Heart left ventricle (tissue), 13 donors: ENCODE measurements at regions not wholly inside any gene's neighbourhood (a gene's known extent, or its start where the extent isn't known, plus 50 kb on each side); places are given as distances from the start of the nearest gene placed in this dataset.

Experiments used
- POLR2A ChIP-seq, 2 donors: fragments of 450-650 bp; IDR thresholded peaks; one replicate each; pipeline ENCODE4 v1.6.1; 2017; ENCODE audit warnings: antibody characterized with exemption in 2 of 2, mild to moderate bottlenecking in 2 of 2, moderate library complexity in 2 of 2
- TF ChIP-seq, protein P1 (sequence below), 12 donors: fragments of 200-600 bp; sonication (generic) in 4 of 12; IDR thresholded peaks; one replicate each; pipeline versions ENCODE4 v1.5.0 to v1.8.0; 2018 to 2022; ENCODE audit warnings: antibody characterized with exemption in 12 of 12, mild to moderate bottlenecking in 5 of 12
- donor health status: ischemic (EF 13 %, LVEDD 7.1; RV severe dilation, severe dysfunction).
- donor health status: DM: no; HTN: yes; CAD: no.
- donor health status: DM: no; HTN: no; CAD: no.
- donor health status: ischemic (EF 25% LVEDD 6.9; RV normal size, moderate dysfunction).
- donor health status: ischemic (EF 25% LVEDD 5.7; RV mildly dilated, moderate dysfunction).
- donor health status: ischemic (EF 35%, LVEDD 5.7; RV mildly dilated, moderate dysfunction).
- donor health status: nonischemic (EF 11% LVEDD 7.7; RV severe dilation, severe dysfunction).
- donor health status: DM: yes; HTN: yes; CAD: no.
- donor health status: PGD.
- donor health status: ischemic (EF 29% LVEDD 5.4; RV normal size, mild dysfunction).
- donor health status: nonischemic (EF 23%, LVEDD 6.1; RV moderate dilation, normal function).

DNA sequence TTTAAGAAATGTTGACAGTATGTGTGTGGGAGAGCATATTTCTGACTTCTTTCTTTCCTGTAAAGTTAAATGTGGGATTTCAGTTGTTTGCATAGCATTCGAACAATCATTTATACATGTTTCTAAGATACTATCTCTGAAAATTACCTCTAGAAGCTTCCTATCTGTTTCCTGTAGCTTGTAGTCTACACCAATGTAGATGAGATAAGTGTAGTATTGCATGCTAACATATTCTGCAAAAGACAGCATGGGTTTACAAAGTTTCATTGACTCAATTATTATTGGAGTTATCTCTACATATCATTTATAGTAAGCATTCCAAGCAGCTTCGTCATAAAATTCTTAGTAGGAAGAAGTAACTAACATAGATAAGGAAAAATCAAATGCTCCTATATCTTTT lies 98.9 kb upstream of the DPYD start:
- TF ChIP-seq, protein P1, sequence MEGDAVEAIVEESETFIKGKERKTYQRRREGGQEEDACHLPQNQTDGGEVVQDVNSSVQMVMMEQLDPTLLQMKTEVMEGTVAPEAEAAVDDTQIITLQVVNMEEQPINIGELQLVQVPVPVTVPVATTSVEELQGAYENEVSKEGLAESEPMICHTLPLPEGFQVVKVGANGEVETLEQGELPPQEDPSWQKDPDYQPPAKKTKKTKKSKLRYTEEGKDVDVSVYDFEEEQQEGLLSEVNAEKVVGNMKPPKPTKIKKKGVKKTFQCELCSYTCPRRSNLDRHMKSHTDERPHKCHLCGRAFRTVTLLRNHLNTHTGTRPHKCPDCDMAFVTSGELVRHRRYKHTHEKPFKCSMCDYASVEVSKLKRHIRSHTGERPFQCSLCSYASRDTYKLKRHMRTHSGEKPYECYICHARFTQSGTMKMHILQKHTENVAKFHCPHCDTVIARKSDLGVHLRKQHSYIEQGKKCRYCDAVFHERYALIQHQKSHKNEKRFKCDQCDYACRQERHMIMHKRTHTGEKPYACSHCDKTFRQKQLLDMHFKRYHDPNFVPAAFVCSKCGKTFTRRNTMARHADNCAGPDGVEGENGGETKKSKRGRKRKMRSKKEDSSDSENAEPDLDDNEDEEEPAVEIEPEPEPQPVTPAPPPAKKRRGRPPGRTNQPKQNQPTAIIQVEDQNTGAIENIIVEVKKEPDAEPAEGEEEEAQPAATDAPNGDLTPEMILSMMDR (IDR thresholded peaks at IDR 0.05): no peak
- no peak for TF ChIP-seq POLR2A (IDR thresholded peaks at IDR 0.05)
